NT2/D1 (cell line): ENCODE measurements at regions not wholly inside any gene's neighbourhood (a gene's known extent, or its start where the extent isn't known, plus 50 kb on each side); places are given as distances from the start of the nearest gene placed in this dataset.

Experiments used
- SUZ12 ChIP-seq: IDR thresholded peaks from 2 replicates; pipeline ENCODE4 v1.6.1; 2011; ENCODE audit not compliant: insufficient read length, insufficient read depth; ENCODE audit errors: extremely low read depth
- YY1 ChIP-seq: IDR thresholded peaks from 2 replicates; pipeline ENCODE4 v1.6.1; 2011; ENCODE audit not compliant: insufficient read length, insufficient read depth

- TF ChIP-seq SUZ12 = no peak
- no peak for TF ChIP-seq YY1
Measured at GRCh38 chr21:38965910-38966504, 160.3 kb downstream of the ETS2 start.
